A549 (cell line): ENCODE measurements at regions not wholly inside any gene's neighbourhood (a gene's known extent, or its start where the extent isn't known, plus 50 kb on each side); places are given as distances from the start of the nearest gene placed in this dataset.

ENCODE experiments used
- ATAC-seq, 2 experiments: fragments of 200-7000 bp in 1 of 2; fragments of >200 bp in 1 of 2; cut with Nextera tagmentation in 1 of 2; cut with Tn5 transposase in 1 of 2; 3 replicates each; pipeline versions ENCODE4 v1.8.0 to v1.9.1; 2018 to 2020; ENCODE audit warnings: mild to moderate bottlenecking in 1 of 2, moderate library complexity in 1 of 2
- CTCF ChIA-PET: fragments of 300-600 bp; sonication (Branson Sonifier 250); formaldehyde crosslinking; extraction: SDS; loops from one replicate; lab custom pipeline; 2021; ENCODE audit warnings: antibody characterized with exemption, inconsistent platforms; lab: Yijun Ruan, JAX
- POLR2A ChIA-PET: fragments of 350-600 bp; formaldehyde crosslinking; extraction: SDS; loops from one replicate; lab custom pipeline; 2021; ENCODE audit warnings: antibody characterized with exemption, inconsistent platforms; lab: Yijun Ruan, JAX
- DNase-seq, 2 experiments: peaks; one replicate each; pipeline versions ENCODE4 v3.0.0 to v3.0.0-alpha.2; 2011 to 2016; ENCODE audit warnings: low read depth in 1 of 2, low spot score in 1 of 2
- FAIRE-seq: peaks from 2 replicates; lab custom pipeline; 2011; peaks lifted over from hg19 to GRCh38; lab: Jason Lieb, UNC
- H3K27ac ChIP-seq, 2 experiments: fragments of >200 bp; sonication (Bioruptor Twin); formaldehyde crosslinking; 3 replicates each; pipeline ENCODE4 v1.5.1; 2016 to 2017
- H3K4me1 ChIP-seq: fragments of >200 bp; sonication (Bioruptor Twin); formaldehyde crosslinking; 3 replicates; pipeline ENCODE4 v1.6.1; 2016
- H3K4me2 ChIP-seq: fragments of >200 bp; sonication (Bioruptor Twin); formaldehyde crosslinking; 3 replicates; pipeline ENCODE4 v1.6.1; 2016
- H3K4me3 ChIP-seq: fragments of >200 bp; sonication (Bioruptor Twin); formaldehyde crosslinking; 3 replicates; pipeline ENCODE4 v1.5.1; 2016
- H3K9me3 ChIP-seq: fragments of >200 bp; sonication (Bioruptor Twin); formaldehyde crosslinking; 3 replicates; pipeline ENCODE4 v1.6.1; 2016
- BHLHE40 ChIP-seq: IDR thresholded peaks from 2 replicates; pipeline ENCODE4 v1.6.1; 2012; ENCODE audit warnings: low read depth, low read length, inconsistent platforms
- CBX2 ChIP-seq: fragments of 200-600 bp; sonication (generic); IDR thresholded peaks from 2 replicates; pipeline ENCODE4 v1.6.1; 2016; ENCODE audit warnings: low read depth, mild to moderate bottlenecking, borderline replicate concordance
- CBX8 ChIP-seq: fragments of 200-600 bp; sonication (generic); IDR thresholded peaks from 2 replicates; pipeline ENCODE4 v1.6.1; 2016
- CEBPB ChIP-seq, 2 experiments: fragments of >200 bp in 1 of 2; sonication (Bioruptor Twin) in 1 of 2; formaldehyde crosslinking in 1 of 2; IDR thresholded peaks; 2 replicates each; pipeline ENCODE4 v1.6.1; 2012 to 2016
- ELK1 ChIP-seq: fragments of 150-350 bp; IDR thresholded peaks from 2 replicates; pipeline ENCODE4 v1.6.1; 2014; ENCODE audit warnings: low read depth, mild to moderate bottlenecking, low read length
- EP300 ChIP-seq, 2 experiments: fragments of >200 bp; sonication (Bioruptor Twin); formaldehyde crosslinking; IDR thresholded peaks; 2 replicates in 1 of 2; 3 replicates in 1 of 2; pipeline ENCODE4 v1.6.1; 2016 to 2017
- FOSB ChIP-seq: fragments of 250-450 bp; sonication (Bioruptor Pico); IDR thresholded peaks from 2 replicates; pipeline ENCODE4 v1.5.0; 2020; ENCODE audit warnings: mild to moderate bottlenecking, moderate library complexity
- FOSL2 ChIP-seq, 2 experiments: fragments of 450-650 bp in 1 of 2; fragments of >200 bp in 1 of 2; sonication (Bioruptor Twin) in 1 of 2; formaldehyde crosslinking; IDR thresholded peaks; 2 replicates each; pipeline versions ENCODE4 v1.5.0 to v1.6.1; 2016 to 2020; ENCODE audit warnings: mild to moderate bottlenecking in 1 of 2, moderate library complexity in 1 of 2
- FOXS1 ChIP-seq: fragments of 250-450 bp; sonication (Bioruptor Pico); IDR thresholded peaks from 2 replicates; pipeline ENCODE4 v1.5.0; 2020; ENCODE audit warnings: mild to moderate bottlenecking, moderate library complexity
- GATA3 ChIP-seq: IDR thresholded peaks from 2 replicates; pipeline ENCODE4 v1.6.1; 2012; ENCODE audit warnings: borderline replicate concordance
- HMGXB4 ChIP-seq: fragments of 250-450 bp; sonication (Bioruptor Pico); IDR thresholded peaks from 2 replicates; pipeline ENCODE4 v1.5.0; 2021; ENCODE audit warnings: mild to moderate bottlenecking, moderate library complexity, borderline replicate concordance
- HOXA7 ChIP-seq: fragments of 250-450 bp; sonication (Bioruptor Pico); IDR thresholded peaks from 2 replicates; pipeline ENCODE4 v1.5.0; 2020; ENCODE audit warnings: mild to moderate bottlenecking, moderate library complexity
- HOXB13 ChIP-seq: fragments of 250-450 bp; sonication (Bioruptor Pico); IDR thresholded peaks from 2 replicates; pipeline ENCODE4 v1.5.0; 2020; ENCODE audit warnings: low read depth, mild to moderate bottlenecking, moderate library complexity
- JUN ChIP-seq, 2 experiments: fragments of >200 bp; sonication (Bioruptor Twin); formaldehyde crosslinking; IDR thresholded peaks; 2 replicates in 1 of 2; 3 replicates in 1 of 2; pipeline ENCODE4 v1.6.1; 2016 to 2017
- JUNB ChIP-seq: fragments of >200 bp; sonication (Bioruptor Twin); formaldehyde crosslinking; IDR thresholded peaks from 2 replicates; pipeline ENCODE4 v1.6.1; 2016
- MAFK ChIP-seq: fragments of 450-650 bp; IDR thresholded peaks from 2 replicates; pipeline ENCODE4 v1.6.1; 2014; ENCODE audit not compliant: partially characterized antibody
- MAX ChIP-seq: IDR thresholded peaks from 2 replicates; pipeline ENCODE4 v1.6.1; 2012
- MAZ ChIP-seq: fragments of 150-350 bp; IDR thresholded peaks from 2 replicates; pipeline ENCODE4 v1.6.1; 2014; ENCODE audit warnings: antibody characterized with exemption, low read depth, low read length, borderline replicate concordance
- NFE2L2 ChIP-seq: fragments of 150-350 bp; conservative IDR thresholded peaks from 2 replicates; pipeline ENCODE4 v1.6.1; 2014; ENCODE audit warnings: low read length
- POLR2AphosphoS2 ChIP-seq: conservative IDR thresholded peaks from 2 replicates; pipeline ENCODE4 v1.6.1; 2012; ENCODE audit warnings: low read length, improper control_type of control experiment, inconsistent platforms
- RAD21 ChIP-seq, 2 experiments: fragments of >200 bp in 1 of 2; sonication (Bioruptor Twin) in 1 of 2; formaldehyde crosslinking in 1 of 2; IDR thresholded peaks in 1 of 2; conservative IDR thresholded peaks in 1 of 2; 2 replicates in 1 of 2; 3 replicates in 1 of 2; pipeline ENCODE4 v1.6.1; 2012 to 2018; ENCODE audit warnings: inconsistent platforms in 1 of 2
- ZFP36 ChIP-seq: fragments of 450-650 bp; IDR thresholded peaks from 2 replicates; pipeline ENCODE4 v1.6.1; 2014; ENCODE audit warnings: borderline replicate concordance; ENCODE audit not compliant: partially characterized antibody
- ZSCAN20 ChIP-seq: fragments of 250-450 bp; sonication (Bioruptor Pico); IDR thresholded peaks from 2 replicates; pipeline ENCODE4 v1.8.0; 2022; ENCODE audit warnings: mild to moderate bottlenecking, moderate library complexity
- WGBS: methylation state at CpG from one replicate; pipeline ENCODE4 v1.1.6; 2017; ENCODE audit errors: missing lambda C conversion rate; 5-methylcytosine and 5-hydroxymethylcytosine counted together

GRCh38 chr1:235925016-235925415 is 58.3 kb upstream of the LYST start:
- no peak for TF ChIP-seq ELK1
- TF ChIP-seq CBX8, result no peak
- no peak for TF ChIP-seq HOXB13 (CRISPR knock-in tag)
- TF ChIP-seq BHLHE40, result no peak
- TF ChIP-seq POLR2AphosphoS2, result no peak
- H3K4me1 ChIP-seq, result peaks cover 21% of the 10 kb centered on the region
- POLR2A ChIA-PET, result no interaction called here
- CTCF ChIA-PET, result interaction anchor here (1.0 to 2.7 kb wide), 4 partner anchors 9 to 59 kb away, joined by 3 to 14 read pairs (median 4); no protein-coding TSS in a partner anchor
- no peak overlapping the region for H3K27ac ChIP-seq
- WGBS, result 69% methylated on average over 5 of the region's 5 CpGs
- DNase-seq, result no peak
- no peak overlapping the region for H3K4me2 ChIP-seq
- no peak overlapping the region for H3K4me3 ChIP-seq
- FAIRE-seq, result no peak
- no peaks in the 10 kb centered on the region for H3K9me3 ChIP-seq
- ATAC-seq, result no peak

- ATAC-seq (no peak), DNase-seq (no peak), FAIRE-seq (no peak)
- peak overlapping the region in 1 of 2 experiments; percentile 27; a peak in 1 of 6 replicates for H3K27ac ChIP-seq
- H3K9me3 ChIP-seq, result no peaks in the 10 kb centered on the region
- 63% methylated on average over 6 of the region's 6 CpGs for whole genome bisulfite sequencing
- TF ChIP-seq MAFK (peak; percentile 40), JUN (IDR thresholded peaks at IDR 0.05) (no peak)
- H3K4me1 ChIP-seq, result peaks cover 36% of the 10 kb centered on the region
- no peak overlapping the region for H3K4me3 ChIP-seq
- H3K4me2 ChIP-seq, result peak overlapping the region; percentile 20; the same call in 1 of the 3 replicates
- ChIA-PET POLR2A (no interaction called here), CTCF (interaction anchor here (1.3 to 2.7 kb wide), 4 partner anchors 10 to 57 kb away, joined by 3 to 14 read pairs (median 7); partner anchors contain the start of gene LYST)
Measured at GRCh38 chr1:235923466-235924021, 56.8 kb upstream of the LYST start.

- Histone ChIP-seq H3K4me2 (peak overlapping the region; percentile 58), H3K4me3 (no peak overlapping the region), H3K9me3 (no peaks in the 10 kb centered on the region), H3K27ac (peak overlapping the region; percentile 78 to 87), H3K4me1 (peaks cover 57% of the 10 kb centered on the region)
- ChIA-PET POLR2A (interaction anchor here (0.8 to 1.2 kb wide), 4 partner anchors 12 to 55 kb away, joined by 3 to 4 read pairs (median 3); no protein-coding TSS in a partner anchor), CTCF (interaction anchor here (0.9 to 5.6 kb wide), 8 partner anchors 8 to 66 kb away, joined by 3 to 35 read pairs (median 4); partner anchors contain the start of gene LYST)
- FAIRE-seq, result no peak
- ATAC-seq, result no peak
- no peak for DNase-seq
- 77% methylated on average over 12 of the region's 12 CpGs for WGBS
- TF ChIP-seq FOSB (CRISPR knock-in tag), result no peak
- no peak for TF ChIP-seq ZSCAN20 (CRISPR knock-in tag)
- no peak for TF ChIP-seq ZFP36
Measured at GRCh38 chr1:235920596-235921375, 54.1 kb upstream of the LYST start.

GRCh38 chr1:235919833-235920441 is 53.2 kb upstream of the LYST start:
- peaks cover 57% of the 10 kb centered on the region for H3K4me1 ChIP-seq
- peak; percentile 68 to 76 for ATAC-seq
- TF ChIP-seq CEBPB (IDR thresholded peaks at IDR 0.05) (0 out of 4 replicates have a peak, but pooled peaks of 1 of the 2 experiments have one; percentile 32), FOSL2 (IDR thresholded peaks at IDR 0.05) (peak; percentile 47), FOSL2 (CRISPR knock-in tag; IDR thresholded peaks at IDR 0.05) (peak; percentile 72), MAFK (peak; percentile 80), HOXA7 (CRISPR knock-in tag) (no peak), GATA3 (peak; percentile 69; the same call in 1 of the 2 replicates), JUNB (peak; percentile 79), MAZ (no peak), MAX (peak; percentile 63), CBX2 (no peak), EP300 (IDR thresholded peaks at IDR 0.05) (peak in 1 of 2 experiments; percentile 47; a peak in 1 of 5 replicates), FOXS1 (CRISPR knock-in tag) (no peak), JUN (IDR thresholded peaks at IDR 0.05) (peak in 1 of 2 experiments; percentile 44; a peak in 1 of 5 replicates), NFE2L2 (peak; percentile 47; the same call in 1 of the 2 replicates), RAD21 (conservative IDR thresholded peaks at IDR 0.05 in 1 of 2, IDR thresholded peaks at IDR 0.05 in 1 of 2) (0 out of 5 replicates have a peak, but pooled peaks of 1 of the 2 experiments have one; percentile 10), HMGXB4 (CRISPR knock-in tag) (no peak)
- TF ChIP-seq, all 56 proteins: peak for 10
- DNase-seq (peak in 1 of 2 experiments; percentile 79), FAIRE-seq (peak; percentile 63)
- H3K4me3 ChIP-seq, result no peak overlapping the region
- peak overlapping the region; percentile 78 to 87 for H3K27ac ChIP-seq
- WGBS, result 24% methylated on average over 5 of the region's 5 CpGs
- H3K4me2 ChIP-seq, result peak overlapping the region; percentile 58
- ChIA-PET CTCF (interaction anchor here (0.9 to 5.6 kb wide), 7 partner anchors 9 to 67 kb away, joined by 3 to 35 read pairs (median 3); partner anchors contain the start of gene LYST), POLR2A (interaction anchor here (0.8 to 1.2 kb wide), 4 partner anchors 11 to 54 kb away, joined by 3 to 4 read pairs (median 3); no protein-coding TSS in a partner anchor)
- H3K9me3 ChIP-seq, result no peaks in the 10 kb centered on the region
